ENCODE measurements at regions not wholly inside any gene's neighbourhood (a gene's known extent, or its start where the extent isn't known, plus 50 kb on each side); places are given as distances from the start of the nearest gene placed in this dataset.

DNA sequence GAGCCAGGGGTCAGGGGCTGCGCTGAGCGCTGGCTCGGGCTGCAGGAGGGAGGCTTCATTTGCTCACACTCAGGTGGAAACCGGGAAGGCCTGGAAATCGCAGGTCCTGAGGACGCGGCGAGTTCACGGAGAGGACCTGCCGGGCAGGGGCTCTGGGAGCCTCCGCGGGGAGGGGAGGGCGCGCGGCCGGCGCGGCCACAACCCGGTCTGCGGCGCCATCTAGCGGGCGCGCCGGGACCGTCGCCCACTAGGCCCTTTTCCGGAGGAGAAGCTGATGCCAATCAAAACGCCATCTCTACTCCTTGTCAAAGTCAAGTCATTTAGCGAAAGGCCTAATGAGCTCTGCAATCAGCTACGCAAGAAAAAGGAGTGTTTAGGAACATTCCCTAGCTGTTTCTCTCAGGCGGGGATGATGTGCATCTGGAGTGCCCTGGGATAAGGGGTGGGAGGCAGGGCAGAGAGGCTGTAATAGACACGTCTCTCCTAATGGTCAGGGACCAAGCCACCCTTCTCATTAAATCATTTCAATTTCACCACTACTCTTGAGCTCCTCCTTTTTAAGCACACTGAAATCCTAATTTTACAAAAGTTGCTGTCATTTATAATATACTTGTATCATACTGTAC, 885.8 kb upstream of the TMEM132C start:
- TF ChIP-seq, protein P1, sequence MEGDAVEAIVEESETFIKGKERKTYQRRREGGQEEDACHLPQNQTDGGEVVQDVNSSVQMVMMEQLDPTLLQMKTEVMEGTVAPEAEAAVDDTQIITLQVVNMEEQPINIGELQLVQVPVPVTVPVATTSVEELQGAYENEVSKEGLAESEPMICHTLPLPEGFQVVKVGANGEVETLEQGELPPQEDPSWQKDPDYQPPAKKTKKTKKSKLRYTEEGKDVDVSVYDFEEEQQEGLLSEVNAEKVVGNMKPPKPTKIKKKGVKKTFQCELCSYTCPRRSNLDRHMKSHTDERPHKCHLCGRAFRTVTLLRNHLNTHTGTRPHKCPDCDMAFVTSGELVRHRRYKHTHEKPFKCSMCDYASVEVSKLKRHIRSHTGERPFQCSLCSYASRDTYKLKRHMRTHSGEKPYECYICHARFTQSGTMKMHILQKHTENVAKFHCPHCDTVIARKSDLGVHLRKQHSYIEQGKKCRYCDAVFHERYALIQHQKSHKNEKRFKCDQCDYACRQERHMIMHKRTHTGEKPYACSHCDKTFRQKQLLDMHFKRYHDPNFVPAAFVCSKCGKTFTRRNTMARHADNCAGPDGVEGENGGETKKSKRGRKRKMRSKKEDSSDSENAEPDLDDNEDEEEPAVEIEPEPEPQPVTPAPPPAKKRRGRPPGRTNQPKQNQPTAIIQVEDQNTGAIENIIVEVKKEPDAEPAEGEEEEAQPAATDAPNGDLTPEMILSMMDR (IDR thresholded peaks at IDR 0.05) = peak; percentile 40 to 75 (median 70)
- TF ChIP-seq POLR2A (IDR thresholded peaks at IDR 0.05) = no peak
